ENCODE measurements at regions not wholly inside any gene's neighbourhood (a gene's known extent, or its start where the extent isn't known, plus 50 kb on each side); places are given as distances from the start of the nearest gene placed in this dataset.

DNA sequence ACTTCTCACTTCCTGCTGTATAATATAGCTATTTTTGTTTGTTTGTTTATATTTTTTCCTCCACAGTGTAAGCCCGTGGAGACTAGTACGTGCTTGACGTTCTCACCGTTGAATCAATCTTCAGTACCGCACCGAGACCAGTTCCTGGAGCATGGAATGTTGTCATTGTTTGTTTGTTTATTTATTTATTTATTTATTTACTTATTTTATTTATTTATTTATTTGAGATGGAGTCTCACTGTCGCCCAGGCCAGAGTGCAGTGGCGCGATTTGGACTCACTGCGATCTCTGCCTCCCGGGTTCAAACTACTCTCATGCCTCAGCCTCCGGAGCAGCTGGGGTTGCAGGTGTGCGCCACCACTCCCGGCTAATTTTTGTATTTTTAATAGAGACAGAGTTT lies 506.6 kb upstream of the TMEM132C start:
- no peak for TF ChIP-seq EZH2 (IDR thresholded peaks at IDR 0.05; ENCODE audit: insufficient read depth, poor library complexity, severe bottlenecking)
- no peak for TF ChIP-seq EZH2phosphoT487 (IDR thresholded peaks at IDR 0.05; ENCODE audit: insufficient read depth, low read depth)

Measured in GM23248 (cell line).